Activated CD8-positive, alpha-beta memory T cell treated with anti-CD3 and anti-CD28 coated beads, Interleukin-2, amount 50 U/mL, for 24 hours (primary cell): ENCODE measurements at regions not wholly inside any gene's neighbourhood (a gene's known extent, or its start where the extent isn't known, plus 50 kb on each side); places are given as distances from the start of the nearest gene placed in this dataset.
"Not testable (repeated sequence)": the region's sequence is repeated elsewhere in the genome, so short reads cannot be mapped to it uniquely, and the experiment has no call there.

Experiments
- DNase-seq: peaks from one replicate; pipeline ENCODE4 v3.0.0-alpha.2; 2020; ENCODE audit errors: extremely low read depth

DNA sequence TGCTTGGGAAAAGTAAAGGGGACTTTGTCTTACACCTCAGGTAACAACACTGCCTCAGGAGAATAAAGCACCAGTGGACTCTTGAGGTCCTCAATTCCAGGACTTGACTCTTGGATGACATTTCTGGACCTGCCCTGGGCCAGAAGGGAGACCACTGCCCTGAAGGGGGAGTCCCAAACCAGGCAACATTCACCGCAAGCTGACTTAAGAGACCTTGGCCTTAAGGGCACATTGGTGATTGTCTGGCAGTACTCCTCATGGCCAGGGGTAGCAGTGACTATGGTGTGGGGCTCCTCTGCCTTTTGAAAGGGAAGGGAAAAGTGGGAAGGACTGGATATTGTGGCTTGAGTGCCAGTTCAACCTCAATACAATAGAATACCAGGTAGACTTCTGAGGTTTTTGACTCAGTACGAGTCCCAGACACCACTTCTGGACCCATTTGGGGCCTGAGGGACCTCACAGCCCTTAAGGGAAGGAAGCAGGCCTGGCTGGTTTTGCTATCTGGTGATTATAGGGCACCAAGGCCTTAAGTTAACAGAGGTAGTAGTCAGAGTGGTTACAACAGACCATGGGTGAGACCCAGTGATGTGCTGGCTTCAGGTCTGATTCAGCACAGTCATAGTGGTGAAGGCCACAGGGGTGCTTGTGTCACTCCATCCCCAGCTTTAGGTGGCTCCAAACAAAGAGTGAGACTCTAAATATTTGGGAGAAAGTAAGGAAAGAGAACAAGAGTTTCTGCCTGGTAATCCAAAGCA, 121.2 kb upstream of the TET2 start:
- DNase-seq, result no peak

- DNase-seq, result no peak
Observed at GRCh38 chr4:105036991-105037390, 109.7 kb upstream of the TET2 start.

GRCh38 chr4:105042451-105042850, 104.2 kb upstream of the TET2 start:
- no peak for DNase-seq

GRCh38 chr4:105050896-105051295, 95.8 kb upstream of the TET2 start:
- DNase-seq, result no peak

- no peak for DNase-seq
Observed at GRCh38 chr4:105057370-105058105, 89.1 kb upstream of the TET2 start.

DNA sequence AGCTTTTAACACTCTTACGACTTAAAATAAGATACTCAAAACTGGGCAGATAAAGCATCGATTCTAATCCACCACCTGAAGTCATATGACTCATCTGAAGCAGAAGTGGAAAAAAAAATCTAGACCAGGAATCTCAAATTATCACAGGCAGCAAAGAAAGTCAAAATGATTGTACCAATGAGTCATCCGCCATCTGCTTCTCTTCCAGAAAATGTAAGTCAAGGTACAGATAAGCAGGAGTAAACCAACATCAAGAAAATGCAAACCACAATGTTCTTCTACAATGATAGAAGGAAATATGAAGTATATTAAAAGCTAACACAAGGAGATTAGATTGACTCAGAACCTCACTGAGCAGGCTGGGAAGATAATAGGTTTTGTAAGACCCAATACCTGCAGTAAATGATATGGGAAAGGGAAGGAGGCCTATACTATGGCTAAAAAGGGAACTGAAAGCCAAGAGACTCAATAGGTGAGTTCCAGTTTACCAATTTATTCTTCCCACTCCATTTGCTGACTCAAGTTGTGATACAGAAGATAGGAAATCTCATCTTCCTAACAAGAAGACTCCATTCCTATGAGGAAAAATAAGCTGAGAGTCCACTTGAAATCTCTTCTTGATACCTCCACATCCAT, 88.4 kb upstream of the TET2 start:
- DNase-seq, result no peak

GRCh38 chr4:105059337-105059736, 87.3 kb upstream of the TET2 start:
- no peak for DNase-seq

DNA sequence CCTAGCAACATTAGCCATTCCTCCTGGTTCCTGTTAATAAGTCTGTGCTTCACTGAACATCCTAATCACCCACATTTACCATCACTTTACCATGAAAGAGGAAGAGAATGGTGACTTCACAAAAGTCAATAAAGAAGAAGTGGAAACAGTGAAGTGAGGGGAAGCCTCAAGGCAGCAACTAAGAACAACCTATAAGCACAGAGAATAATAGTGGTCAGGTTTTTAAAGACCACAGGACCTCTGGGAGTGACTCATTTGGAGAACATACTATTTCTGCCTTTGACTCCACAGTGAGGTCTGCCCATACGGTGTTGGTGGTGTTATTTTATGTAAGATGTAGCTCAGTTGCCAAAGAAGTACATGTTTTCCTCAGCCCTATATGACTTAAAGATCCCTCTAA, 86.0 kb upstream of the TET2 start:
- DNase-seq, result no peak

- no peak for DNase-seq
Observed at GRCh38 chr4:105061136-105061696, 85.5 kb upstream of the TET2 start.

DNA sequence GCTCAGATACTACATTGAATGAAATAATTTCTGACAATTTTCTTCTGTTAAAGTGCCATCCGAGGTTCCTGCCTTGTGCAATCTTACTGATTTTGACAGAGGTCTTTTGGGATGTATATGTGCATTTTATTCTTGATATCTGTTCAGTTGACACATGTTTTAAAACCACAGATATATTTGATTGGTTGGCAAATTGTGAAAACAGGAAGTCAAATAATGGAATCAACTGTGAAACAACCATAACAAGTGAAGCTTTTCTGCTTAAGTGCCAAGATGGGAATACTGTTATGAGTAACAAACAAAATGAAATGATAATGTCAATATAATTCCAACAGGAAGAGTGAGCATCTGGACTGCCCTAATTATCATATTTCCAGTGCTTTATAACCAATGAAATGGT, 84.9 kb upstream of the TET2 start:
- DNase-seq, result no peak

GRCh38 chr4:105066401-105066800, 80.3 kb upstream of the TET2 start:
- DNase-seq, result no peak

GRCh38 chr4:105067431-105067830, 79.2 kb upstream of the TET2 start:
- DNase-seq, result no peak

GRCh38 chr4:105067946-105068345, 78.7 kb upstream of the TET2 start:
- no peak for DNase-seq

- no peak for DNase-seq
Observed at GRCh38 chr4:105068516-105068915, 78.2 kb upstream of the TET2 start.

- DNase-seq, result not testable (repeated sequence)
Observed at GRCh38 chr4:105072095-105072494, 74.6 kb upstream of the TET2 start.

- DNase-seq, result no peak
Observed at GRCh38 chr4:105074097-105074496, 72.6 kb upstream of the TET2 start.

- DNase-seq, result no peak
Observed at GRCh38 chr4:105075045-105075444, 71.6 kb upstream of the TET2 start.

DNA sequence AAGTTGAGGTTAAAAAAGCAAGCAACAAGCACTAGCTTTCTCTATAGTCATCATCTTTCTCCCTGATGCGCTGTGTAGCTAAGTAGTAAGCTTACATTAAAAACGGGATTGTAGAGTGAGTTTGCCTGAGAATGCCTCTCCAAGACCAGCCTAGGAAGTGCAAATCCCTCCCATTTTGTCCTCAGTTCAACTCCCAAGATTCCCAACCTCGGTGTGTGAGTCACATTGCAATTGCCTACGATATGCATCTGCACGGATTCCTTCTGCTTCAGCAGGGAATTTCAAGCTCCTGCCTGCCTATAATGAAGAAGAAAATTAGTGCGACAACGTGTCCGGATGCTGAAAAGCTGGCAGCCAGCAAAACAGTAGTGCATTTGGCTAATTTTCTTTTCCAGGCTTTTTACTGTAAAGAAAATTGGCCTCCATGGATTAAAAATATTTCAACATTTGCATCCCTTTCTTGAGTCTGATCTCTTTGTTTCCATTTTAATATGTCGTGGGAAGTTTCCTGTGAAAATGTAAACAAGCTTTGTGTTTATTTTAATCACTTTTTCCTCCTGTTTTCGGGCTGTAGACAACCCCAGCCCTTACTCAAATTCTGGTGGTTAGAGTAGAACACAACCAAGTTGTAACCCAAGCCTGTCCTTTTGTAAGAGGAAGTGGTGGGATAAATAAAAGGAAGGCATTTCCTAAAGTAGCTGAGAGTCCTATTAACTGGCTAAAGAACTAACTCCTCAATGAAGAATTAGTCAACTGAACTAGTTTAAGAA, 58.4 kb upstream of the TET2 start:
- no peak for DNase-seq

DNA sequence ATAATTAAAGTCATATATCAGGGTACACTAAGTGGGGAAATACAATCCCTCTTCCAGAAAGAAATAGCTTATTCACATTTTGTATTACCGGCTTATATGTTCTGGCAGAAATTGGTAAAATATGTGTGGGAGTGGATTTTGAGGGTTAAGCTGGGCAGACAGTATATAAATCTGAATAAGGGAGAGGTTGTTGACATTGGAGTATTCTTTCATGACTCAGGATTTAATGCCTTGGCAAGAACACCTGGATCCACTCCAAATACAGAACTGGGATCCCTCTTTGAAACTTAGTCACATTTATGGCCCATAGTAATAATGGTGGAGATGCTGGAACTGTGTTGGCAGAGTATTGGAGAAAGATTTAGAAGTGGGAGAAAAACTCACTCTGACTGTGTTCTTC, 54.3 kb upstream of the TET2 start:
- no peak for DNase-seq

GRCh38 chr4:105092768-105093167, 53.9 kb upstream of the TET2 start:
- DNase-seq, result no peak

DNA sequence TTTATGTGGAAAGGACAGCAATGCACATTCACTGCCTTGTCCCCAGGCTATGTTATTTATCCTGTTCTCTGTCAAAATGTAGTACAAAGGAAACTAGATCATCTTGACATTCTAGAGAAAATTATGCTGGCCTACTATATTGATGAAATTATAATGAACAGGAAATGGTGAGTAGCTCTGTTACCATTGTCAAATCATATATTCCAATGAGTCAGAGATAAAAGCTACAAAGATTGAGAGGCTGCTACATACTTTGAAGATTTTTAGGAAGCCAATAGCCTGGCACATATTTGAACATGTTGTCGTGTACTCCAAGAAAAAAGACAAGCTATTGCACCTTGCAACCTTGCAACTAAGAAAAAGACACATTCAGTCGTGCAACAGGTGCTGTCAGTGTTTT, 52.7 kb upstream of the TET2 start:
- no peak for DNase-seq
